ENCODE measurements at regions not wholly inside any gene's neighbourhood (a gene's known extent, or its start where the extent isn't known, plus 50 kb on each side); places are given as distances from the start of the nearest gene placed in this dataset.

GRCh38 chr13:107846642-107847041, 368.7 kb downstream of the LIG4 start:
- TF ChIP-seq CTCF (IDR thresholded peaks at IDR 0.05) = no peak
- TF ChIP-seq POLR2A (IDR thresholded peaks at IDR 0.05) = no peak
- no peak for TF ChIP-seq EP300 (IDR thresholded peaks at IDR 0.05)
- no peak for TF ChIP-seq POLR2AphosphoS5 (IDR thresholded peaks at IDR 0.05)
